ENCODE measurements at regions not wholly inside any gene's neighbourhood (a gene's known extent, or its start where the extent isn't known, plus 50 kb on each side); places are given as distances from the start of the nearest gene placed in this dataset.

DNA sequence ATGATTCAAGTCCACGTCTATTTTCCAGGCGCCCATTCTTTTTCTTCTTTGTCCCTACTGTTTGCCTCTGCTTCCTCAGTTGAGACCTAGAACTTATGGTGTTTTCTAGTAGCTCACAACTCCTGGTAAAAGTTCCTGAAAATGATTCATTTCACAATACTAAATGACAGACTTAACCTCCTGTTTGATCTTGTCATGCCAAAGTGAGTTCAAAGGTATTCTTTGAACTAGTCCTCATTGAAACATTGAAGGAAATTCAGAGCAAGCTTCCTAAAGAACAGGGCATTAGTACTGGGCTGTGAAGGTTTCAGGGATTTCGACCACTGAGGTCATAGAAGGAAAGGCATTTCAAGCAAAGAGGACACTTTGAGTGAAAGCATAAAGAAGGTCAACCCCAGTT is 132.8 kb downstream of the IBTK start:
- TF ChIP-seq NR3C1 (CRISPR knock-in tag; conservative IDR thresholded peaks at IDR 0.05; ENCODE audit: low read depth), result no peak
- TF ChIP-seq CTCF (IDR thresholded peaks at IDR 0.05), result no peak

Measured in WTC11 (cell line).